Left lung (tissue), 4 donors: ENCODE measurements at regions not wholly inside any gene's neighbourhood (a gene's known extent, or its start where the extent isn't known, plus 50 kb on each side); places are given as distances from the start of the nearest gene placed in this dataset.

ENCODE experiments used
- ATAC-seq: fragments of 200-7000 bp; cut with Tn5 transposase; one replicate; pipeline ENCODE4 v1.9.1; 2020; ENCODE audit warnings: moderate library complexity
- DNase-seq, 4 donors: peaks; one replicate each; pipeline ENCODE4 v3.0.0-alpha.2; 2013 to 2020
- H3K27ac ChIP-seq, 2 donors: fragments of 200-600 bp; sonication (generic) in 1 of 2; one replicate each; pipeline versions ENCODE4 v1.5.0 to v1.8.0; 2020 to 2021
- H3K27me3 ChIP-seq, 2 donors: fragments of 200-600 bp; sonication (generic) in 1 of 2; one replicate each; pipeline versions ENCODE4 v1.5.0 to v1.8.0; 2020 to 2021
- H3K36me3 ChIP-seq, 2 donors: fragments of 200-600 bp; sonication (generic) in 1 of 2; one replicate each; pipeline versions ENCODE4 v1.5.0 to v1.8.0; 2020 to 2021
- H3K4me1 ChIP-seq, 2 donors: fragments of 200-600 bp; one replicate each; pipeline ENCODE4 v1.8.0; 2021
- H3K4me3 ChIP-seq, 2 donors: fragments of 200-600 bp; sonication (generic) in 1 of 2; one replicate each; pipeline versions ENCODE4 v1.5.0 to v1.8.0; 2020 to 2021; ENCODE audit warnings: mild to moderate bottlenecking in 1 of 2
- H3K9me3 ChIP-seq, 2 donors: fragments of 200-600 bp; sonication (generic) in 1 of 2; one replicate each; pipeline versions ENCODE4 v1.5.0 to v1.8.0; 2020 to 2021
- intact Hi-C, 2 donors: fragments of 100-400 bp; cut with DNase I; formaldehyde crosslinking; loops; one replicate each; pipeline versions ENCODE4 v1.11.2 to v1.14.2; 2022
- TF ChIP-seq, protein P1 (sequence below), 2 donors: fragments of 200-600 bp; sonication (generic) in 1 of 2; IDR thresholded peaks; one replicate each; pipeline versions ENCODE4 v1.5.0 to v1.8.0; 2021; ENCODE audit warnings: antibody characterized with exemption in 2 of 2
- donor health status: DM: no; HTN: yes; CAD: no.
- donor health status: DM: no; HTN: no; CAD: no.

DNA sequence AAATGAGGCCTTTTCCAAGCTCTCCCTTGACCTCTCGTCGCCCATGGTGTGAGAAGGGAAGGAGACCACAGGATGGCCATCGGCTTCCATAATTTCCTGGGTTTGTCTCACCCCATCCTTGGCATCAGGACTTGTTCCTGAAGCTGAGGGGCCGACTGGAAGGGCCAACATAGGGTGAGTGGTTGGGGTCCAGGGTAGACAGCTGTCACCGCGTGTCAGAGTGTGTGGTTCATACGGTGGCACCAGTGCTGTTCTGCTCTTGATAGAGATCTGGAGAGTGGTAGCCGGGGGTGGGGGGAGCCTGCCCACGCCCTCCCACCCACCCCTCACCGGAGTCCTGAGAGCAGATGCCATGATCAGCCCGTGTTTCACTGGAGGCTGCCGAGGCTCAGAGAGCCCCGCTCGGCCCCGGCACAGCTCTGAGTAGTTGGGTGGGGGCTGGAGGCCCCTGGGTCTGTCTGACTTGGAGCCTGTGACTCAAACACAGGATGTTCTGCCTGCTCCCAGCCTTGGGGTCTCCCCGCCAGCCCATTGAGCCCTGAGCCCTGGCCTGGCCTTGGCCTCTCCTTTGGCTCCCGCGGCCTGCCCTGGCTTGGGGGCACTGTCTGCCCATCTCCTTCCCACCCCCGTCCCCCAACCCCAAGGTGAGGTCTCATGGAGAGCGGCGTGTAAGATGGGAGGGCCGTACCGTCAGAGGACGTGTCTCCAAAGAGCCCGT lies 53.1 kb upstream of the IER5L start:
- ATAC-seq (no peak), DNase-seq (no peak)
- Histone ChIP-seq H3K4me1 (peaks cover 0 to 1% of the 10 kb centered on the region in 2 donors), H3K36me3 (no peaks in the 10 kb centered on the region), H3K9me3 (peaks cover 0 to 9% of the 10 kb centered on the region in 2 donors), H3K4me3 (no peak overlapping the region), H3K27me3 (no peaks in the 10 kb centered on the region), H3K27ac (no peak overlapping the region)
- intact Hi-C loops = no loop called here
- TF ChIP-seq, protein P1, sequence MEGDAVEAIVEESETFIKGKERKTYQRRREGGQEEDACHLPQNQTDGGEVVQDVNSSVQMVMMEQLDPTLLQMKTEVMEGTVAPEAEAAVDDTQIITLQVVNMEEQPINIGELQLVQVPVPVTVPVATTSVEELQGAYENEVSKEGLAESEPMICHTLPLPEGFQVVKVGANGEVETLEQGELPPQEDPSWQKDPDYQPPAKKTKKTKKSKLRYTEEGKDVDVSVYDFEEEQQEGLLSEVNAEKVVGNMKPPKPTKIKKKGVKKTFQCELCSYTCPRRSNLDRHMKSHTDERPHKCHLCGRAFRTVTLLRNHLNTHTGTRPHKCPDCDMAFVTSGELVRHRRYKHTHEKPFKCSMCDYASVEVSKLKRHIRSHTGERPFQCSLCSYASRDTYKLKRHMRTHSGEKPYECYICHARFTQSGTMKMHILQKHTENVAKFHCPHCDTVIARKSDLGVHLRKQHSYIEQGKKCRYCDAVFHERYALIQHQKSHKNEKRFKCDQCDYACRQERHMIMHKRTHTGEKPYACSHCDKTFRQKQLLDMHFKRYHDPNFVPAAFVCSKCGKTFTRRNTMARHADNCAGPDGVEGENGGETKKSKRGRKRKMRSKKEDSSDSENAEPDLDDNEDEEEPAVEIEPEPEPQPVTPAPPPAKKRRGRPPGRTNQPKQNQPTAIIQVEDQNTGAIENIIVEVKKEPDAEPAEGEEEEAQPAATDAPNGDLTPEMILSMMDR (IDR thresholded peaks at IDR 0.05) = no peak

DNA sequence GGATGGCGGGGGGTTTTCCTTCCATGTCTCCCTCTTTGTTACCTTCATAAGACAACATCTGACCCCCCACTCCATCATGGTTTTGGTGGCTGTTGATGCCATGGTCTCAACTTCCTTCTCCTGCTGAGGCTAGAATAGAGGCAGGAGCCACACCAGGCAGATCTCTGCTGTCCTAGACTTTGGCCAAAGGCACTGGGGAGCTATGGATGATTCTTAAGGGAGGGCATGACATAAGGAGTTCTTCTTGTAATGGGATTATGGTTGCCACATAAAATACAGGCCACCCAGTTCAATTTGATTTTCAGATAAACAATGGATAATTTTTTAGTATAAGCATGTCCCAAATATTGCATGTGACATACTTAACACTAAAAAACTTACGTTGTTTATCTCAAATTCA lies 52.2 kb upstream of the IER5L start:
- no peak for ATAC-seq
- TF ChIP-seq, protein P1 (IDR thresholded peaks at IDR 0.05) = no peak
- intact Hi-C loops = no loop called here
- H3K27me3 ChIP-seq = no peaks in the 10 kb centered on the region
- no peaks in the 10 kb centered on the region for H3K36me3 ChIP-seq
- H3K9me3 ChIP-seq = peaks cover 0 to 9% of the 10 kb centered on the region in 2 donors
- H3K4me3 ChIP-seq = no peak overlapping the region
- H3K27ac ChIP-seq = no peak overlapping the region
- H3K4me1 ChIP-seq = peaks cover 0 to 9% of the 10 kb centered on the region in 2 donors
- no peak for DNase-seq
